Kidney capillary endothelial cell (primary cell): ENCODE measurements at regions not wholly inside any gene's neighbourhood (a gene's known extent, or its start where the extent isn't known, plus 50 kb on each side); places are given as distances from the start of the nearest gene placed in this dataset.

Experiments used
- DNase-seq: peaks from one replicate; pipeline ENCODE4 v3.0.0-alpha.2; 2018; ENCODE audit warnings: low spot score

- DNase-seq = no peak
These were observed 123.4 kb downstream of the CEBPB start for GRCh38 chr20:50313827-50314677.

- no peak for DNase-seq
These were observed 124.2 kb downstream of the CEBPB start for GRCh38 chr20:50314678-50315335.

- no peak for DNase-seq
These were observed 125.2 kb downstream of the CEBPB start for GRCh38 chr20:50315586-50316551.

- DNase-seq = no peak
These were observed 126.5 kb downstream of the CEBPB start for GRCh38 chr20:50317116-50317515.

- DNase-seq = no peak
These were observed 127.0 kb downstream of the CEBPB start for GRCh38 chr20:50317609-50318008.

- no peak for DNase-seq
These were observed 128.1 kb downstream of the CEBPB start for GRCh38 chr20:50318710-50319109.

- no peak for DNase-seq
These were observed 129.6 kb downstream of the CEBPB start for GRCh38 chr20:50320005-50320900.

GRCh38 chr20:50320901-50321796 is 130.5 kb downstream of the CEBPB start:
- DNase-seq = no peak

- no peak for DNase-seq
These were observed 131.3 kb downstream of the CEBPB start for GRCh38 chr20:50321797-50322480.

- DNase-seq = no peak
These were observed 132.1 kb downstream of the CEBPB start for GRCh38 chr20:50322703-50323131.

- DNase-seq = no peak
These were observed 132.6 kb downstream of the CEBPB start for GRCh38 chr20:50323209-50323608.

GRCh38 chr20:50323777-50324775 is 133.4 kb downstream of the CEBPB start:
- DNase-seq = no peak

- no peak for DNase-seq
These were observed 134.6 kb downstream of the CEBPB start for GRCh38 chr20:50325215-50325614.

- DNase-seq = no peak
These were observed 135.0 kb downstream of the CEBPB start for GRCh38 chr20:50325651-50326050.

GRCh38 chr20:50327666-50328065 is 137.0 kb downstream of the CEBPB start:
- DNase-seq = no peak

- DNase-seq = no peak
These were observed 137.8 kb downstream of the CEBPB start for GRCh38 chr20:50328222-50328979.
